ENCODE measurements at regions not wholly inside any gene's neighbourhood (a gene's known extent, or its start where the extent isn't known, plus 50 kb on each side); places are given as distances from the start of the nearest gene placed in this dataset.

DNA sequence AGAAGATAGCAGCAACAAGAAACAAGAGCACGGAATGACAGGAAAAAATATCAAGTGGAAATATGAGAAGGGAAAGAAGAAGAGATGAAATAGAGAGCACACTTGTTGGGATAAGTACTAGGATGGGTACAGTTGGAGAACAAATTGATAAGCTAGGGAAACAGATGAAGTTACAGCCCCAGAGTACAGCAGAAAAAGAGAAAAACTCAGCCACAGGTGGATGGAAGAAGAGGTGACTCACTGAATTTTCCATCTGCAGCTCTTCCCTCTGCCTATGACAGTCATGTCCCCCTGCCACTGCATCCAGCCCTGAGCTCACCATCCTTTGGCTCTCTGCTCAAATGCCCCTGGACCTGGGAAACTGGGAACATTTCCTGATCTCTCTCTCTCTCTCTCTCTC is 209.0 kb downstream of the BCOR start:
- TF ChIP-seq, protein P1, sequence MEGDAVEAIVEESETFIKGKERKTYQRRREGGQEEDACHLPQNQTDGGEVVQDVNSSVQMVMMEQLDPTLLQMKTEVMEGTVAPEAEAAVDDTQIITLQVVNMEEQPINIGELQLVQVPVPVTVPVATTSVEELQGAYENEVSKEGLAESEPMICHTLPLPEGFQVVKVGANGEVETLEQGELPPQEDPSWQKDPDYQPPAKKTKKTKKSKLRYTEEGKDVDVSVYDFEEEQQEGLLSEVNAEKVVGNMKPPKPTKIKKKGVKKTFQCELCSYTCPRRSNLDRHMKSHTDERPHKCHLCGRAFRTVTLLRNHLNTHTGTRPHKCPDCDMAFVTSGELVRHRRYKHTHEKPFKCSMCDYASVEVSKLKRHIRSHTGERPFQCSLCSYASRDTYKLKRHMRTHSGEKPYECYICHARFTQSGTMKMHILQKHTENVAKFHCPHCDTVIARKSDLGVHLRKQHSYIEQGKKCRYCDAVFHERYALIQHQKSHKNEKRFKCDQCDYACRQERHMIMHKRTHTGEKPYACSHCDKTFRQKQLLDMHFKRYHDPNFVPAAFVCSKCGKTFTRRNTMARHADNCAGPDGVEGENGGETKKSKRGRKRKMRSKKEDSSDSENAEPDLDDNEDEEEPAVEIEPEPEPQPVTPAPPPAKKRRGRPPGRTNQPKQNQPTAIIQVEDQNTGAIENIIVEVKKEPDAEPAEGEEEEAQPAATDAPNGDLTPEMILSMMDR (IDR thresholded peaks at IDR 0.05; ENCODE audit: low read length) = no peak
- no peak for TF ChIP-seq EZH2 (IDR thresholded peaks at IDR 0.05; ENCODE audit: borderline replicate concordance, low read length)
